ENCODE measurements at regions not wholly inside any gene's neighbourhood (a gene's known extent, or its start where the extent isn't known, plus 50 kb on each side); places are given as distances from the start of the nearest gene placed in this dataset.

- TF ChIP-seq CTCF (IDR thresholded peaks at IDR 0.05) (no peak), EZH2 (IDR thresholded peaks at IDR 0.05) (no peak)
Measured at GRCh38 chr3:158976966-158977365, 175.1 kb downstream of the MFSD1 start.
